ENCODE measurements at regions not wholly inside any gene's neighbourhood (a gene's known extent, or its start where the extent isn't known, plus 50 kb on each side); places are given as distances from the start of the nearest gene placed in this dataset.

DNA sequence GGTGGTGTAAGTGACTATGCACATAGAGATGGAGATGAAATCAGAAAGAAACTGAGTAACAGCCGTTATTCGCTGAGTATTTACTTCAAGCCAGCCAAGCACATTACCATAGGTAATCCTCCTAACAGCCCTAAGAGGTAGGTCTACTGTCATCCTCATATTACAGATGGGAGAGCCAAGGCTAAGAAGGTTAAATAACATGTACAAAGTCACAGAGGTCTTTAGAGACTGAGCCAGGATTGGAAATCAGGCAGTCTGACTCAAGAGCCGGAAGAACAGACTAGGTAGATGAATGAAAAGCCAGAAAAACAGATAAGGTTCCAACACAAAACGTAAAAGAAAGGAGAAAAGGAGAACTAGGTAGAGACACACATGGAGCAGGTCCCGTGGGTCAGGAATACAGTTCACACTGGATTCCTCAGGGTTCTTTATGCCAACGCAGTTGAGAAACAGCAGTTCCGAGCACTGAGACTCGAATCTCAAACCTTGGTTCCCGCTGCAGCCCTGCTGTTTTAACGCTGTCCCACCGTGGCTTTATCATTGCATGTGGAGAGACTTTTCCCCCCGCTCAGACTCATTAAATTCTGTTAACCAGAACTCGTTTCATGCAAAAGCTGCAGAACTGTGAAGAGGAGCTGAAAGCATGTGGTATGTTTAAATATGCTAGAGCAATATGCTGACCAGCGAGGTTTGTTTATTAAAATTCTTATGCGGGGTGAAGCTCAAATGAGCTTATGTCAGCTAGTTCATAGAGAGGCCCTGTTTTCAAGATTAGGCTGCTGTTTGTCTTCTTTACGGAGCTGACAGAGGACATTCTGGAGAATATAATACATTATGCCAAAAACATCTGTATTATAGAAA lies 537.9 kb downstream of the CD83 start:
- TF ChIP-seq, protein P1, sequence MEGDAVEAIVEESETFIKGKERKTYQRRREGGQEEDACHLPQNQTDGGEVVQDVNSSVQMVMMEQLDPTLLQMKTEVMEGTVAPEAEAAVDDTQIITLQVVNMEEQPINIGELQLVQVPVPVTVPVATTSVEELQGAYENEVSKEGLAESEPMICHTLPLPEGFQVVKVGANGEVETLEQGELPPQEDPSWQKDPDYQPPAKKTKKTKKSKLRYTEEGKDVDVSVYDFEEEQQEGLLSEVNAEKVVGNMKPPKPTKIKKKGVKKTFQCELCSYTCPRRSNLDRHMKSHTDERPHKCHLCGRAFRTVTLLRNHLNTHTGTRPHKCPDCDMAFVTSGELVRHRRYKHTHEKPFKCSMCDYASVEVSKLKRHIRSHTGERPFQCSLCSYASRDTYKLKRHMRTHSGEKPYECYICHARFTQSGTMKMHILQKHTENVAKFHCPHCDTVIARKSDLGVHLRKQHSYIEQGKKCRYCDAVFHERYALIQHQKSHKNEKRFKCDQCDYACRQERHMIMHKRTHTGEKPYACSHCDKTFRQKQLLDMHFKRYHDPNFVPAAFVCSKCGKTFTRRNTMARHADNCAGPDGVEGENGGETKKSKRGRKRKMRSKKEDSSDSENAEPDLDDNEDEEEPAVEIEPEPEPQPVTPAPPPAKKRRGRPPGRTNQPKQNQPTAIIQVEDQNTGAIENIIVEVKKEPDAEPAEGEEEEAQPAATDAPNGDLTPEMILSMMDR (IDR thresholded peaks at IDR 0.05), result no peak
- TF ChIP-seq POLR2AphosphoS5 (IDR thresholded peaks at IDR 0.05) (no peak), POLR2A (IDR thresholded peaks at IDR 0.05) (no peak), EP300 (IDR thresholded peaks at IDR 0.05) (no peak)

DNA sequence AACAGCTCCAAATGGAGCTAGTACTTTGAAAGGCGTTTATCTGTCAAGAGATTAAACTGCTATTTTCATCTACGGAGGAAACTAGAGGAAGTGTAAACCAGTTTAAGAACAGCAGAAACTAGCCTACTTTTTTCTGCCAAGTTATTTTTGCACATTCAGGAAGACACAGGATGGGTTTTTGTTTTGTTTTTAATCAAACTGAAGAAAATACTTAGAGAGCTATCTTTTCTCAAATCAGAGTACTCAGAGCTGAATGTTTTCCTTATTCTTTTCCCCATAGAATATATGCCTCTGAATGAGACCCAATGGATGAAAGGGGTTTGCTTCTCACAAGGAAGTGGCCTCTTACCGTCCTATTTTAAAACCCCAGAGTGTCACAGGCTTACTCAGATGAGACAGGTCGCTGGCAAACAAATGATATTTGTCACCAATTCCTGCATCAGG lies 538.5 kb downstream of the CD83 start:
- Histone ChIP-seq H3K36me3 (no peaks in the 10 kb centered on the region), H3K4me1 (peaks cover 0 to 10% (median 10%) of the 10 kb centered on the region in 4 donors), H3K4me3 (no peak overlapping the region), H3K27me3 (no peaks in the 10 kb centered on the region), H3K9me3 (no peaks in the 10 kb centered on the region), H3K27ac (no peak overlapping the region)
- no peak for TF ChIP-seq EP300 (IDR thresholded peaks at IDR 0.05)
- TF ChIP-seq, protein P1 (IDR thresholded peaks at IDR 0.05), result no peak
- no peak for TF ChIP-seq POLR2AphosphoS5 (IDR thresholded peaks at IDR 0.05)
- TF ChIP-seq POLR2A (IDR thresholded peaks at IDR 0.05), result no peak
- ATAC-seq (ENCODE audit: low FRiP score in 2 of 2), result no peak
- WGBS, 2 donors, result 30 to 31% methylated on average over 4 of the region's 4 CpGs
- no peak for DNase-seq

More for the DNA sequence above, 537.9 kb downstream of the CD83 start:
- H3K4me1 ChIP-seq, result peaks cover 0 to 10% (median 10%) of the 10 kb centered on the region in 4 donors
- H3K27ac ChIP-seq, result no peak overlapping the region
- no peaks in the 10 kb centered on the region for H3K27me3 ChIP-seq
- no peaks in the 10 kb centered on the region for H3K36me3 ChIP-seq
- ATAC-seq (ENCODE audit: low FRiP score in 2 of 2) (no peak), DNase-seq (no peak)
- H3K4me3 ChIP-seq, result no peak overlapping the region
- WGBS, 2 donors, result 67 to 69% methylated on average over 16 of the region's 16 CpGs
- H3K9me3 ChIP-seq, result no peaks in the 10 kb centered on the region

DNA sequence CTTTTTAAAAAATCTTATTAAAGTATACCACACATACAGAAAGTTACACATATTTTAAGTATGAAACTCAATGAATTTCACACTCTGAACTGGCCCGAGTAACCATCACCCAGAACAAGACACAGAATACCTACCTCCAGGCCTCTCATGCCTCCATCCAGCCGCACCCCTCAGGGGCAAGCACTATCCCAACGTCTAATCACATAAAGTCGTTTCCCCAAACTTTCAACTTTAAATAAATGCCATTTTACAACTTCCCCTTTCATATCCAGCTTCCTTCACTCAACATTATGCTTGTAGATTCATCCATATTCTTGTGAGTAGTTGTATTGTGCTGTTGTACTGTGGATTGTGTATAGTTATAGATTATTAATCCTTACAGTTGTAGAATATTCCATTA lies 539.1 kb downstream of the CD83 start:
- no peak for TF ChIP-seq EP300 (IDR thresholded peaks at IDR 0.05)
- TF ChIP-seq, protein P1 (IDR thresholded peaks at IDR 0.05), result no peak
- no peak for TF ChIP-seq POLR2AphosphoS5 (IDR thresholded peaks at IDR 0.05)
- no peak for TF ChIP-seq POLR2A (IDR thresholded peaks at IDR 0.05)
- no peaks in the 10 kb centered on the region for H3K27me3 ChIP-seq
- no peak overlapping the region for H3K4me3 ChIP-seq
- WGBS, 2 donors, result 40 to 60% methylated on average over 4 of the region's 4 CpGs
- no peak overlapping the region for H3K27ac ChIP-seq
- ATAC-seq (ENCODE audit: low FRiP score in 2 of 2) (no peak), DNase-seq (no peak)
- peaks cover 0 to 10% (median 10%) of the 10 kb centered on the region in 4 donors for H3K4me1 ChIP-seq
- no peaks in the 10 kb centered on the region for H3K9me3 ChIP-seq
- no peaks in the 10 kb centered on the region for H3K36me3 ChIP-seq

DNA sequence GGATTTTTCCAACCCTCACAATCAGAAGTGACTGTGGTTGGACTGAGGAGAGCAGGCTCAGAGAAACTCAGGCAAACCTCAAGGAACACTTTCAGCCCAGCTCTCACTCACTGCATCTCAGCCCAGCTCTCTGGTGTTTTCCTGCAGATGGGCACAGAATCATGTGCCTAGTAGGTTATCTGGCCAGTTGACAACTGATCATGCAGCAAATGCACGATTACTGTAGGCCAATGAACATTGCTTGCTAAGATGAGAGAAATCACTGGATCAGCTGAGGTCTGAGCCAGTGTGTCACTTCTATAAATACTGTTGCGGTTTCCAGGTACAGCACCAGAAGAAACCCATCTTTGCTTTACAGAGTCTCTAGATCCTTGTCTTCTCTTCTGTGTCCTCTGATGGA lies 540.5 kb downstream of the CD83 start:
- Histone ChIP-seq H3K27ac (no peak overlapping the region), H3K9me3 (no peaks in the 10 kb centered on the region), H3K4me3 (no peak overlapping the region), H3K4me1 (peaks cover 0 to 10% (median 10%) of the 10 kb centered on the region in 4 donors), H3K27me3 (no peaks in the 10 kb centered on the region), H3K36me3 (no peaks in the 10 kb centered on the region)
- TF ChIP-seq POLR2AphosphoS5 (IDR thresholded peaks at IDR 0.05), result no peak
- TF ChIP-seq EP300 (IDR thresholded peaks at IDR 0.05), result no peak
- TF ChIP-seq, protein P1 (IDR thresholded peaks at IDR 0.05), result no peak
- TF ChIP-seq POLR2A (IDR thresholded peaks at IDR 0.05), result no peak
- DNase-seq, result no peak
- WGBS, 2 donors, result 83 to 89% methylated on average over 2 of the region's 2 CpGs
- ATAC-seq (ENCODE audit: low FRiP score in 2 of 2), result no peak

Measured in upper lobe of left lung (tissue), 6 donors.